ENCODE measurements at regions not wholly inside any gene's neighbourhood (a gene's known extent, or its start where the extent isn't known, plus 50 kb on each side); places are given as distances from the start of the nearest gene placed in this dataset.

- DNase-seq (ENCODE audit: extremely low spot score), result no peak
- ChIA-PET POLR2A (no interaction called here), CTCF (interaction anchor here (1.1 kb wide), 1 partner anchor 190 kb away, joined by 3 read pairs; no protein-coding TSS in a partner anchor)
- no peak for TF ChIP-seq ARNT (IDR thresholded peaks at IDR 0.05)
- no peak for TF ChIP-seq NFRKB (IDR thresholded peaks at IDR 0.05)
- no peak for TF ChIP-seq SP1 (IDR thresholded peaks at IDR 0.05)
- no peak for TF ChIP-seq FOXM1 (IDR thresholded peaks at IDR 0.05; ENCODE audit: borderline replicate concordance)
- no peak for TF ChIP-seq SUZ12 (IDR thresholded peaks at IDR 0.05)
- no peak for TF ChIP-seq CTBP1 (IDR thresholded peaks at IDR 0.05; ENCODE audit: borderline replicate concordance)
Observed at GRCh38 chr12:46471404-46471803, 98.8 kb upstream of the SLC38A2 start.

DNA sequence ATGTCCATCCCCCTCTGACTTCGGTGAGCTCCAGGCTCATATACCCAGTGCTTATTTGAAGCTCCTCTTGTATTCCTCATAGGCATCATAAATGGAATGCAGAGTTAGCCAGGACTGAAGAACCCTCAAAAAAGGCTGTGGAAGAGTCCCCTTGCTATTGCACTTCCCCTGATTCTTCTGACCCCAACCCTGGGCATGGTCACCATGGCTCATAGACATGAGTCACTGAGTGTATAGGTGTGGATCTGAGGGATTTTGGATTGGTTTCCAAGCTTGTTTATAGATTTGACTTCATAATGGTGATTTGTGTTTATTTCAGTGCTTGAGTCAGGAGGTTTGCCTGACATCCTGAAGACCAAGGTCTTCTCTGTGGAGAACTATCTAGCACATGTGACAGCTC lies 98.4 kb upstream of the SLC38A2 start:
- no peak for DNase-seq (ENCODE audit: extremely low spot score)
- TF ChIP-seq ZNF384 (IDR thresholded peaks at IDR 0.05) (no peak), FOXM1 (IDR thresholded peaks at IDR 0.05; ENCODE audit: borderline replicate concordance) (no peak), SP1 (IDR thresholded peaks at IDR 0.05) (no peak), ARNT (IDR thresholded peaks at IDR 0.05) (no peak), L3MBTL2 (conservative IDR thresholded peaks at IDR 0.05) (no peak), CTBP1 (IDR thresholded peaks at IDR 0.05; ENCODE audit: borderline replicate concordance) (no peak), BHLHE40 (IDR thresholded peaks at IDR 0.05; ENCODE audit: borderline replicate concordance) (no peak), TARDBP (IDR thresholded peaks at IDR 0.05) (no peak), NFRKB (IDR thresholded peaks at IDR 0.05) (no peak), FOXK2 (IDR thresholded peaks at IDR 0.05) (no peak)
- CTCF ChIA-PET, result interaction anchor here (1.1 kb wide), 1 partner anchor 190 kb away, joined by 3 read pairs; no protein-coding TSS in a partner anchor
- POLR2A ChIA-PET, result no interaction called here

DNA sequence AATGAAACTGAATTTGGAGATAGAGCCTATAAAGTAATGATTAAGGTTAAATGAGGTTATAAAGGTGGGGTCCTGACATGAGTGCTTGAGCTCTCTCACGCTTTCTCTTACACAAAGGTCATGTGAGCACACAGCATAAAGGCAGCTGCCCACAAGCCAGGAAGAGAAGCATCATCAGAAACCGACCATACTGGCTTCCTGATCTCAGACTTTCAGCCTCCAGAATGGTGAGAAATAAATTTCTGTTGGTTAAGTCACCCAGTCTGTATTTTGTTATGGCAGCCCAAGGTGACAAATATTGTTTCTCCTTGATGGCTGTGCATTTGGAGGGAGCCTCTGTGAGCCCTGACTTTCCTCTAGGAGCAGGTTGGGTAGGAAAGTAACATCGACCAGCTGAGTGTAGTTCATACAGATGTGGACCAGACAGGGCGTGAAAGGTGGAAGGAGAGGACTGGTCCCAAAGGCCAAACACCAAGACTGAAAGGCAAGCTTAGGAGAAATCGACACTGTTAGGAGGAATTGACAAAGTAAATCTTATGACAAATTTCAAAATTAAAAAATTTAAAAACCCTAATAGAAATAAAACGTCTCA lies 97.6 kb upstream of the SLC38A2 start:
- DNase-seq (ENCODE audit: extremely low spot score), result no peak
- TF ChIP-seq SUZ12 (IDR thresholded peaks at IDR 0.05) (no peak), L3MBTL2 (conservative IDR thresholded peaks at IDR 0.05) (no peak), LEF1 (IDR thresholded peaks at IDR 0.05; ENCODE audit: borderline replicate concordance) (no peak), TARDBP (IDR thresholded peaks at IDR 0.05) (no peak), ELF4 (IDR thresholded peaks at IDR 0.05) (no peak), ARNT (IDR thresholded peaks at IDR 0.05) (no peak), FOXA1 (IDR thresholded peaks at IDR 0.05) (no peak), CTBP1 (IDR thresholded peaks at IDR 0.05; ENCODE audit: borderline replicate concordance) (no peak), HDGF (IDR thresholded peaks at IDR 0.05; ENCODE audit: borderline replicate concordance) (no peak), SP1 (IDR thresholded peaks at IDR 0.05) (no peak), FOXK2 (IDR thresholded peaks at IDR 0.05) (no peak), NFRKB (IDR thresholded peaks at IDR 0.05) (no peak), BHLHE40 (IDR thresholded peaks at IDR 0.05; ENCODE audit: borderline replicate concordance) (no peak), FOXM1 (IDR thresholded peaks at IDR 0.05; ENCODE audit: borderline replicate concordance) (no peak)
- TF ChIP-seq, protein P1, sequence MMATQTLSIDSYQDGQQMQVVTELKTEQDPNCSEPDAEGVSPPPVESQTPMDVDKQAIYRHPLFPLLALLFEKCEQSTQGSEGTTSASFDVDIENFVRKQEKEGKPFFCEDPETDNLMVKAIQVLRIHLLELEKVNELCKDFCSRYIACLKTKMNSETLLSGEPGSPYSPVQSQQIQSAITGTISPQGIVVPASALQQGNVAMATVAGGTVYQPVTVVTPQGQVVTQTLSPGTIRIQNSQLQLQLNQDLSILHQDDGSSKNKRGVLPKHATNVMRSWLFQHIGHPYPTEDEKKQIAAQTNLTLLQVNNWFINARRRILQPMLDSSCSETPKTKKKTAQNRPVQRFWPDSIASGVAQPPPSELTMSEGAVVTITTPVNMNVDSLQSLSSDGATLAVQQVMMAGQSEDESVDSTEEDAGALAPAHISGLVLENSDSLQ (IDR thresholded peaks at IDR 0.05), result no peak
- POLR2A ChIA-PET, result no interaction called here
- CTCF ChIA-PET, result no interaction called here

GRCh38 chr12:46468813-46469212 lies 96.2 kb upstream of the SLC38A2 start:
- DNase-seq (ENCODE audit: extremely low spot score), result no peak
- CTCF ChIA-PET, result no interaction called here
- POLR2A ChIA-PET, result no interaction called here
- TF ChIP-seq FOXM1 (IDR thresholded peaks at IDR 0.05; ENCODE audit: borderline replicate concordance) (no peak), L3MBTL2 (conservative IDR thresholded peaks at IDR 0.05) (no peak), HDGF (IDR thresholded peaks at IDR 0.05; ENCODE audit: borderline replicate concordance) (no peak), SP1 (IDR thresholded peaks at IDR 0.05) (no peak), TARDBP (IDR thresholded peaks at IDR 0.05) (no peak), CTBP1 (IDR thresholded peaks at IDR 0.05; ENCODE audit: borderline replicate concordance) (no peak), ZNF384 (IDR thresholded peaks at IDR 0.05) (no peak), LEF1 (IDR thresholded peaks at IDR 0.05; ENCODE audit: borderline replicate concordance) (no peak)
- TF ChIP-seq, protein P1 (IDR thresholded peaks at IDR 0.05), result no peak

GRCh38 chr12:46468160-46468559 lies 95.6 kb upstream of the SLC38A2 start:
- no peak for TF ChIP-seq FOXA1 (IDR thresholded peaks at IDR 0.05)
- TF ChIP-seq NFRKB (IDR thresholded peaks at IDR 0.05), result no peak
- no peak for TF ChIP-seq CTBP1 (IDR thresholded peaks at IDR 0.05; ENCODE audit: borderline replicate concordance)
- no peak for TF ChIP-seq FOXK2 (IDR thresholded peaks at IDR 0.05)
- TF ChIP-seq ARNT (IDR thresholded peaks at IDR 0.05), result no peak
- no peak for TF ChIP-seq FOXM1 (IDR thresholded peaks at IDR 0.05; ENCODE audit: borderline replicate concordance)
- TF ChIP-seq LEF1 (IDR thresholded peaks at IDR 0.05; ENCODE audit: borderline replicate concordance), result no peak
- no peak for TF ChIP-seq ELF4 (IDR thresholded peaks at IDR 0.05)
- TF ChIP-seq HDGF (IDR thresholded peaks at IDR 0.05; ENCODE audit: borderline replicate concordance), result no peak
- no peak for TF ChIP-seq SUZ12 (IDR thresholded peaks at IDR 0.05)
- TF ChIP-seq TARDBP (IDR thresholded peaks at IDR 0.05), result no peak
- TF ChIP-seq BHLHE40 (IDR thresholded peaks at IDR 0.05; ENCODE audit: borderline replicate concordance), result no peak
- TF ChIP-seq, protein P1 (IDR thresholded peaks at IDR 0.05), result no peak
- no peak for TF ChIP-seq ZNF384 (IDR thresholded peaks at IDR 0.05)
- ChIA-PET CTCF (no interaction called here), POLR2A (no interaction called here)
- no peak for DNase-seq (ENCODE audit: extremely low spot score)

GRCh38 chr12:46465307-46465706 lies 92.7 kb upstream of the SLC38A2 start:
- ChIA-PET POLR2A (no interaction called here), CTCF (interaction anchor here (0.5 kb wide), 1 partner anchor 23 kb away, joined by 3 read pairs; no protein-coding TSS in a partner anchor)
- TF ChIP-seq TARDBP (IDR thresholded peaks at IDR 0.05) (no peak), ARNT (IDR thresholded peaks at IDR 0.05) (no peak), LEF1 (IDR thresholded peaks at IDR 0.05; ENCODE audit: borderline replicate concordance) (no peak)
- DNase-seq (ENCODE audit: extremely low spot score), result no peak

Data from HEK293T (cell line).